Muscle layer of duodenum (tissue), 2 donors: ENCODE measurements at regions not wholly inside any gene's neighbourhood (a gene's known extent, or its start where the extent isn't known, plus 50 kb on each side); places are given as distances from the start of the nearest gene placed in this dataset.

ENCODE experiments used
- H3K27ac ChIP-seq: one replicate; pipeline ENCODE4 v1.7.0; 2013; ENCODE audit warnings: mild to moderate bottlenecking, low read length
- H3K27me3 ChIP-seq: one replicate; pipeline ENCODE4 v1.7.0; 2013; ENCODE audit warnings: low read depth, mild to moderate bottlenecking, control low read depth, low read length
- H3K36me3 ChIP-seq, 2 donors: one replicate each; pipeline ENCODE4 v1.7.0; 2013; ENCODE audit warnings: low read length in 2 of 2, control low read depth in 1 of 2, mild to moderate bottlenecking in 1 of 2; ENCODE audit not compliant: insufficient read depth in 2 of 2, control insufficient read depth in 1 of 2
- H3K4me1 ChIP-seq, 2 donors: one replicate each; pipeline ENCODE4 v1.7.0; 2013; ENCODE audit warnings: low read length in 2 of 2, mild to moderate bottlenecking in 2 of 2, control low read depth in 1 of 2, moderate library complexity in 1 of 2; ENCODE audit not compliant: insufficient read depth in 2 of 2, control insufficient read depth in 1 of 2
- H3K4me3 ChIP-seq, 2 donors: one replicate each; pipeline ENCODE4 v1.7.0; 2013; ENCODE audit warnings: low read length in 2 of 2, low read depth in 1 of 2, mild to moderate bottlenecking in 1 of 2
- H3K9me3 ChIP-seq, 2 donors: one replicate each; pipeline ENCODE4 v1.7.0; 2013; ENCODE audit warnings: low read length in 2 of 2, control low read depth in 1 of 2, mild to moderate bottlenecking in 1 of 2; ENCODE audit not compliant: control insufficient read depth in 1 of 2
- donor health status: healthy.

DNA sequence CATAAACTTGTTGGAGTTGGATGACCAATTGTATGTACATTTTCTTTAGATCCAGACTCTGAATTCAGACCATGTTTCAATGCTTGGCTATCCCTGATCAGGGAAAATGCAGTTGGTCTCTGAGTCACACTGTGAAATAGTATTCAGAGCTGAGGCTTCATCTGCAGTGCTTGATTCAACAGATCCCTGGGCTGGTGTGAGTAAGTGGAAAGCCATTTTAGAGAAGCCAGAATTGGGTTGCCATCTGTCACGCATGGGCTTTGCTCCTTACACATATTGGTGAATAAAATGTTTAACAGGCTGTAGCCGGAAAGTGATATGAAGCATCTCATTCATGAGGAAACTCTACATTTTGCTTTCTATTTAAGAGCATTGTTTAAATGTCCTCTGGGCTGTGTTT is 50.0 kb upstream of the ACYP2 start:
- Histone ChIP-seq H3K36me3 (no peaks in the 10 kb centered on the region), H3K27ac (no peak overlapping the region), H3K4me3 (no peak overlapping the region), H3K27me3 (no peaks in the 10 kb centered on the region), H3K9me3 (no peaks in the 10 kb centered on the region), H3K4me1 (no peaks in the 10 kb centered on the region)

DNA sequence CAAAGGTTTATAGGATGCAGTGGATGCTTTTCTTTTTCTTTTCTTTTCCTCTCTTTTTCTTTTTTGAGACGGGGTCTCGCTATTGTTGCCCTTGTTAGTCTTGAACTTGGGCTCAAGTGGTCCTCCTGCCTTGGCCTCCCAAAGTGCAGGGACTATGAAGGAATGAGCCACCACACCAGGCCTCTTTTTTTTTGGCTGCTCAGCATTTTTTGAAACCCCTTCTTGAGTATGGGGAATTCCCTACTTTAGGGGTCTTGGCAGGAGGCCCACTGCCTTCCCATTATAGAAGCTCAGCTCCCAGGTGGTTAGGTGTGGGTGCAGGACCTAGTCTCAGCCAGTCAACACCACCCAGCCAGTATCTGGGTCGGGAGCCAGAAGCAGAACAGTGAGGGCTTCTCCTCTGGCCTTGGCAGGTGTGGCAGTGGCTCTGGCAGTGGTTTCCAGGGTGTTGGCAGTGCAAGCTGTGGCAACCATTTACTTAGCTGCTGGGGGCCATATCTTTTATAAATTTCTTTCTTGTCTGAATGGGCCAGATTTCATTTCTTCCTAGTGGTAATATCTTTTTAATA is 51.4 kb upstream of the ACYP2 start:
- H3K36me3 ChIP-seq, result no peaks in the 10 kb centered on the region
- no peaks in the 10 kb centered on the region for H3K4me1 ChIP-seq
- H3K9me3 ChIP-seq, result no peaks in the 10 kb centered on the region
- no peak overlapping the region for H3K27ac ChIP-seq
- no peak overlapping the region for H3K4me3 ChIP-seq
- H3K27me3 ChIP-seq, result no peaks in the 10 kb centered on the region

- Histone ChIP-seq H3K4me1 (no peaks in the 10 kb centered on the region), H3K36me3 (no peaks in the 10 kb centered on the region), H3K27me3 (no peaks in the 10 kb centered on the region), H3K4me3 (no peak overlapping the region), H3K27ac (no peak overlapping the region), H3K9me3 (no peaks in the 10 kb centered on the region)
Measured at GRCh38 chr2:54062401-54062800, 53.0 kb upstream of the ACYP2 start.

DNA sequence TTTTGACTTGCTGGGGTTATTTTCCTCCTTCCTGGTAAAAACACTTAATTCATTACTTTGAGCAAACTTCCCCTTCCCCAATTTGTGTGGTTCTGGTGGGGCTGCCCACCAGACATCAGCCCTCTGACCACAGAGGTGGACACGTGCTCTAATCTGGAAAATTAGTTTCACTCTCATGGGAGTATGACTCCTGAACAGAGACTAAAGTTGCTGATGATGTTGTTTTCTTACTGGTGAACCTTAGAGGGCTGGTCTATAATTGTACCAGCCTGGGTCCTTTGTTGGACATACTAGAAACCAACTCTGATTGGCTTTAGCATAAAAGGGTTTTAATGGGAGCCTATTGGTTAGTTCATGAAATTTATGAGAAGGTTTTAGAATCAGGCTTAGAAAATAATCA is 54.1 kb upstream of the ACYP2 start:
- Histone ChIP-seq H3K36me3 (no peaks in the 10 kb centered on the region), H3K4me3 (no peak overlapping the region), H3K9me3 (no peaks in the 10 kb centered on the region), H3K27me3 (no peaks in the 10 kb centered on the region), H3K4me1 (no peaks in the 10 kb centered on the region), H3K27ac (no peak overlapping the region)

- Histone ChIP-seq H3K27me3 (no peaks in the 10 kb centered on the region), H3K4me3 (no peak overlapping the region), H3K36me3 (no peaks in the 10 kb centered on the region), H3K4me1 (no peaks in the 10 kb centered on the region), H3K27ac (no peak overlapping the region), H3K9me3 (no peaks in the 10 kb centered on the region)
Measured at GRCh38 chr2:54059986-54060385, 55.4 kb upstream of the ACYP2 start.

DNA sequence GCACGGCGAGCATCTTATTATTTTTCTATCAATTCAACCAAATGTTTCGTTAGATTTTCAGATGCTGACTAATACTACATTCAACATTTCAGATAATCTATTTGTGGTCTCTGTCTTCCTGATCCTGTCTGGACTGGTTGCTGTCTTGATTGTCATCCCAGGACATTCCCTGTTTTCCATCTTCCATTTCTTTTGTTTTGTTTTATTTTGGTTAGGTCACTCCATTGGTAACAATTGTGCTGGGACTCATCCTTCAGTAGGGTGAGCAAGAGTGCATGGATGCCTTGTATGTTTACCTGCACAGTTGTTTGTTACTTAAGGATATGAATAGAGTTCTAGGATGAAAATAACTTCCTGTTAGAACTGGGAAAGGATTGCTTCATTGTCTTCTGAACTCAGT is 55.9 kb upstream of the ACYP2 start:
- Histone ChIP-seq H3K36me3 (no peaks in the 10 kb centered on the region), H3K4me1 (no peaks in the 10 kb centered on the region), H3K27ac (no peak overlapping the region), H3K9me3 (no peaks in the 10 kb centered on the region), H3K27me3 (no peaks in the 10 kb centered on the region), H3K4me3 (no peak overlapping the region)

GRCh38 chr2:54058449-54058848 is 57.0 kb upstream of the ACYP2 start:
- peaks cover 0 to 6% of the 10 kb centered on the region in 2 donors for H3K36me3 ChIP-seq
- no peak overlapping the region for H3K27ac ChIP-seq

GRCh38 chr2:54054774-54055173 is 60.6 kb upstream of the ACYP2 start:
- Histone ChIP-seq H3K9me3 (no peaks in the 10 kb centered on the region), H3K4me1 (no peaks in the 10 kb centered on the region), H3K27ac (no peak overlapping the region), H3K27me3 (no peaks in the 10 kb centered on the region), H3K36me3 (peaks cover 3 to 26% of the 10 kb centered on the region in 2 donors), H3K4me3 (no peak overlapping the region)

More at GRCh38 chr2:54058449-54058848, 57.0 kb upstream of the ACYP2 start:
- Histone ChIP-seq H3K4me3 (no peak overlapping the region), H3K27me3 (no peaks in the 10 kb centered on the region), H3K4me1 (no peaks in the 10 kb centered on the region), H3K9me3 (no peaks in the 10 kb centered on the region)

GRCh38 chr2:54054271-54054670 is 61.1 kb upstream of the ACYP2 start:
- Histone ChIP-seq H3K4me1 (peaks cover 0 to 3% of the 10 kb centered on the region in 2 donors), H3K9me3 (no peaks in the 10 kb centered on the region), H3K36me3 (peaks cover 3 to 26% of the 10 kb centered on the region in 2 donors), H3K27ac (no peak overlapping the region), H3K4me3 (no peak overlapping the region), H3K27me3 (no peaks in the 10 kb centered on the region)

GRCh38 chr2:54053830-54054229 is 61.6 kb upstream of the ACYP2 start:
- Histone ChIP-seq H3K4me1 (peaks cover 0 to 3% of the 10 kb centered on the region in 2 donors), H3K36me3 (peaks cover 3 to 26% of the 10 kb centered on the region in 2 donors), H3K9me3 (no peaks in the 10 kb centered on the region), H3K4me3 (no peak overlapping the region), H3K27me3 (no peaks in the 10 kb centered on the region), H3K27ac (no peak overlapping the region)

GRCh38 chr2:54052825-54053718 is 62.3 kb upstream of the ACYP2 start:
- H3K4me3 ChIP-seq, result no peak overlapping the region
- H3K9me3 ChIP-seq, result no peaks in the 10 kb centered on the region
- no peaks in the 10 kb centered on the region for H3K27me3 ChIP-seq
- H3K36me3 ChIP-seq, result peaks cover 3 to 26% of the 10 kb centered on the region in 2 donors
- H3K27ac ChIP-seq, result no peak overlapping the region
- H3K4me1 ChIP-seq, result peaks cover 0 to 3% of the 10 kb centered on the region in 2 donors
